ENCODE measurements at regions not wholly inside any gene's neighbourhood (a gene's known extent, or its start where the extent isn't known, plus 50 kb on each side); places are given as distances from the start of the nearest gene placed in this dataset.

- H3K27ac ChIP-seq: no peak overlapping the region
- DNase-seq (ENCODE audit: low spot score): no peak
- H3K27me3 ChIP-seq (replicated peaks; ENCODE audit: insufficient read depth): no peaks in the 10 kb centered on the region
- intact Hi-C loops (cut with DNase I): no loop called here
- 85% methylated on average over 9 of the region's 9 CpGs for WGBS
- TF ChIP-seq POLR2AphosphoS5 (IDR thresholded peaks at IDR 0.05): no peak
- TF ChIP-seq POLR2A (IDR thresholded peaks at IDR 0.05): no peak
- TF ChIP-seq, protein P1, sequence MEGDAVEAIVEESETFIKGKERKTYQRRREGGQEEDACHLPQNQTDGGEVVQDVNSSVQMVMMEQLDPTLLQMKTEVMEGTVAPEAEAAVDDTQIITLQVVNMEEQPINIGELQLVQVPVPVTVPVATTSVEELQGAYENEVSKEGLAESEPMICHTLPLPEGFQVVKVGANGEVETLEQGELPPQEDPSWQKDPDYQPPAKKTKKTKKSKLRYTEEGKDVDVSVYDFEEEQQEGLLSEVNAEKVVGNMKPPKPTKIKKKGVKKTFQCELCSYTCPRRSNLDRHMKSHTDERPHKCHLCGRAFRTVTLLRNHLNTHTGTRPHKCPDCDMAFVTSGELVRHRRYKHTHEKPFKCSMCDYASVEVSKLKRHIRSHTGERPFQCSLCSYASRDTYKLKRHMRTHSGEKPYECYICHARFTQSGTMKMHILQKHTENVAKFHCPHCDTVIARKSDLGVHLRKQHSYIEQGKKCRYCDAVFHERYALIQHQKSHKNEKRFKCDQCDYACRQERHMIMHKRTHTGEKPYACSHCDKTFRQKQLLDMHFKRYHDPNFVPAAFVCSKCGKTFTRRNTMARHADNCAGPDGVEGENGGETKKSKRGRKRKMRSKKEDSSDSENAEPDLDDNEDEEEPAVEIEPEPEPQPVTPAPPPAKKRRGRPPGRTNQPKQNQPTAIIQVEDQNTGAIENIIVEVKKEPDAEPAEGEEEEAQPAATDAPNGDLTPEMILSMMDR (IDR thresholded peaks at IDR 0.05): no peak
- H3K4me1 ChIP-seq (replicated peaks): no peaks in the 10 kb centered on the region
- H3K36me3 ChIP-seq: no peaks in the 10 kb centered on the region
- H3K4me3 ChIP-seq: no peak overlapping the region
- H3K9me3 ChIP-seq: no peaks in the 10 kb centered on the region
Measured at GRCh38 chr7:69516238-69516820, 81.9 kb upstream of the AUTS2 start.

DNA sequence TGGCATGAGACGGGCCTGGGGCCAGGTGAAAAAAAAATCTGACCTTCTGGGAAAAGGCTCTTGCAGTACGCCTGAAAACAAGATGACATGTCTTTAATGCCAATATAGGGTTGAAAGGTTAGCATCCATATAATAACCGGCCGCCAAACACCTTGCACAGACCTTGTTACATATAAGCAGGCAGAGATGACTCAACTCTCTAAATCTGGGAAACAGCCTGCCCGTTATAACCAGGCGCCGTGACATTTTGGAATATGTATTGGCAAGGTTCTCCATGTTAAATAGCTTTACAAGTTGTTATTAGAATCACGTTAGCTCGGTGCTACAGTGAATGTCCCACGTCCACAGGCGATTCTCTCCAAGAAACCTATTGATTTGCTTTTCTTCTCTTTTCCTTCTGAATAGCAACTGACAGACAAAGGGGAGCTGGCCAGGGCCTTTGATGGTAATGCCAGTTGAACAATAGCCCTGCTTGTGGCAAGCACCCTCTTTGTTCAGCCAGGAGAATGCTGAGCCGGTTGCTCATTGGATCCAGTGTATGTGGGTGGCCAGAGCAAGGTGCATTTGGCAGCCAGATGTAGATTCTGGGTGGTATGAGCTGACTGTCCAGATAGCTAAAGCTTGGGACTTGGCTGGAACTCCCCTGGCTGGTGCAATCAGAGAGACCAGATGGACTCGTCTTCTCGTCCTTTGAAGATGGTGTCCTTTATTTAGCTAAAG is 80.1 kb upstream of the AUTS2 start:
- TF ChIP-seq POLR2AphosphoS5 (IDR thresholded peaks at IDR 0.05) (no peak), POLR2A (IDR thresholded peaks at IDR 0.05) (no peak)
- TF ChIP-seq, protein P1 (IDR thresholded peaks at IDR 0.05): no peak
- Histone ChIP-seq H3K4me1 (replicated peaks) (no peaks in the 10 kb centered on the region), H3K4me3 (no peak overlapping the region), H3K27me3 (replicated peaks; ENCODE audit: insufficient read depth) (no peaks in the 10 kb centered on the region), H3K27ac (no peak overlapping the region), H3K9me3 (no peaks in the 10 kb centered on the region), H3K36me3 (no peaks in the 10 kb centered on the region)
- no peak for DNase-seq (ENCODE audit: low spot score)
- intact Hi-C loops (cut with DNase I): no loop called here
- WGBS: 40% methylated on average over 14 of the region's 14 CpGs

DNA sequence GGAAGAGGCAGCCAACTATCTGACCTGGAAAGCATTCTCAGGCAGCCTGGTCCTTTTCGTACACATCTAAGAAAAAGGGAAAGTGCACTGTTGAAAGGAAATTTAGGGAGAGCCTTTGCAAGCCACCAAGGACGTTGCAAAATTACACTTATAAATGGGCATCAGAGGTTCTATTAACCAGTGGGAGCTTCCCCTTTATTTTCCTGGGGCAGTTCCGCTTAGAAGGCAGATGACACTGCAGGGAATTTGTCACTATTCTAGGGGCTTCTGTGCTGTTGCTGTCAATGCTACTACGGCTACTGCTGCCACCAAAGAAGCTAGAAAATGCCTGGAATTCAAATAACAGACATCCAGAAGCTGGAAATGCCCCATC is 79.6 kb upstream of the AUTS2 start:
- H3K27ac ChIP-seq: no peak overlapping the region

GRCh38 chr7:69526570-69526969 is 71.7 kb upstream of the AUTS2 start:
- Histone ChIP-seq H3K4me3 (no peak overlapping the region), H3K27me3 (replicated peaks; ENCODE audit: insufficient read depth) (no peaks in the 10 kb centered on the region), H3K36me3 (no peaks in the 10 kb centered on the region), H3K9me3 (no peaks in the 10 kb centered on the region), H3K27ac (no peak overlapping the region), H3K4me1 (replicated peaks) (no peaks in the 10 kb centered on the region)
- DNase-seq (ENCODE audit: low spot score): no peak
- intact Hi-C loops (cut with DNase I): no loop called here
- no peak for TF ChIP-seq POLR2A (IDR thresholded peaks at IDR 0.05)
- no peak for TF ChIP-seq POLR2AphosphoS5 (IDR thresholded peaks at IDR 0.05)
- TF ChIP-seq, protein P1 (IDR thresholded peaks at IDR 0.05): no peak
- 76% methylated on average over 5 of the region's 5 CpGs for WGBS

More for the DNA sequence above, 79.6 kb upstream of the AUTS2 start:
- Histone ChIP-seq H3K27me3 (replicated peaks; ENCODE audit: insufficient read depth) (no peaks in the 10 kb centered on the region), H3K4me1 (replicated peaks) (no peaks in the 10 kb centered on the region), H3K9me3 (no peaks in the 10 kb centered on the region), H3K4me3 (no peak overlapping the region), H3K36me3 (no peaks in the 10 kb centered on the region)
- no peak for TF ChIP-seq POLR2A (IDR thresholded peaks at IDR 0.05)
- no peak for TF ChIP-seq POLR2AphosphoS5 (IDR thresholded peaks at IDR 0.05)
- TF ChIP-seq, protein P1 (IDR thresholded peaks at IDR 0.05): no peak
- intact Hi-C loops (cut with DNase I): no loop called here
- no peak for DNase-seq (ENCODE audit: low spot score)
- 49% methylated on average over 4 of the region's 4 CpGs for WGBS

DNA sequence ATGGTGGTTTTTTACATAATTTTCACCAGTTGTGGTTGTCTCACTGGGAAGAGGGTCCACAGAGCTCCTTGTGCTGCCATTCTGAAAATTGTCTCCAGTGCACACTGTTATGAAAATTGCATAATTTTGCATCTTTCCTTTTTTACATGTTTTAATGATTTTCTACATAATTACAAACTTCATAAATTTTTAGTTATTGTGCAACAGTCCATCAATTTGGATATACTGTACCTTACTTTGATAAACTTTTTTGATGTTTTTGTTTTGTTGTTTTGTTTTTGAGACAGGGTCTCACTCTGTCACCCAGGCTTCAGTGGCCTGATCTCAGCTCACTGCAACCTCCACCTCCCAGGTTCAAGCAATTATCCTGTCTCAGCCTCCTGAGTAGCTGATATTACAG is 70.6 kb upstream of the AUTS2 start:
- Histone ChIP-seq H3K9me3 (no peaks in the 10 kb centered on the region), H3K27me3 (replicated peaks; ENCODE audit: insufficient read depth) (no peaks in the 10 kb centered on the region), H3K27ac (no peak overlapping the region), H3K4me1 (replicated peaks) (no peaks in the 10 kb centered on the region), H3K36me3 (no peaks in the 10 kb centered on the region), H3K4me3 (no peak overlapping the region)
- no peak for TF ChIP-seq POLR2AphosphoS5 (IDR thresholded peaks at IDR 0.05)
- no peak for TF ChIP-seq POLR2A (IDR thresholded peaks at IDR 0.05)
- TF ChIP-seq, protein P1 (IDR thresholded peaks at IDR 0.05): no peak
- intact Hi-C loops (cut with DNase I): no loop called here
- no peak for DNase-seq (ENCODE audit: low spot score)
